Astrocyte of the hippocampus (primary cell): ENCODE measurements at regions not wholly inside any gene's neighbourhood (a gene's known extent, or its start where the extent isn't known, plus 50 kb on each side); places are given as distances from the start of the nearest gene placed in this dataset.

Experiments used
- DNase-seq: peaks from one replicate; pipeline ENCODE4 v3.0.0; 2011; ENCODE audit warnings: low read depth, low spot score

GRCh38 chr1:228894442-228894989 is 159.2 kb downstream of the RHOU start:
- DNase-seq = no peak

DNA sequence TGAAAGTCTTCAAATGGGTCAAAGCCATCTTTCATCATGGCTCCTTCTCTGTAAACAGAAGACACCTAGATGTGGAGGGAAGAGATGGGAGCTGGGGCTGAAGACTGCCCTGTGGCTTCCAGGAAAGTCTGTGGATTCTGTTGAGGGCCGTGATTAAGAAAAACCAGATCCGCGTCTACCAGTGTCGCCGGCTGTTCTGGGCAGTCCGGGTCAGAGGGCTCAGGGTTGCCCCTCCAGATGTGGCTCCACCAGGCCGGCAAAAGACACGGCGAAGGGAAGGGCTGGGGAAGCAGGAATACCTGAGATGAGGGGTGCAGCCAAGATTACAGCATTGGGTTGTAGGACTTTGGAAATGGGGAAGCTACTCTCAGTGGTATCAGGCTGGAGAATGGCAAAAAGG is 162.6 kb downstream of the RHOU start:
- no peak for DNase-seq

DNA sequence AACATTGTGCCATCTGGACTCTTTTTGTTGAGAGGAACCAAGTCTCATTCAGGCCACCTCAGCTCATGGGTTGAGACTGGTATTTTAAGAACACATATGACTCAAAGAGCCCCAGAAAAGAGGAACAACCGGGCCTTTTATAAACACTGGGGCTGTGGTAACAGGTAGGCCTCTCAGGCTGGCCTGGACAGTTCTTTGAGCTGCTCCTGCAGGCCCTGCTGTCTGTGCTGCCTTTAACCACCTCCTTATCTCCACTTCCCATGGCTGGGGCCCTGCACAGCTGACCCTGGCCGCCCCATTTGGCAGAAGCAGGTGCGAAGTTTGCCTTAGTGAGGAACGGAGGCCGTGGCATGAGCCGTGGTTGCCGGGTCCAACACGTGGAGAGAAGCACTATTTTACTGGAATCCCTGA is 163.3 kb downstream of the RHOU start:
- no peak for DNase-seq

- DNase-seq = no peak
These were observed 164.2 kb downstream of the RHOU start for GRCh38 chr1:228899421-228899956.

GRCh38 chr1:228900099-228900885 is 165.0 kb downstream of the RHOU start:
- DNase-seq = no peak

DNA sequence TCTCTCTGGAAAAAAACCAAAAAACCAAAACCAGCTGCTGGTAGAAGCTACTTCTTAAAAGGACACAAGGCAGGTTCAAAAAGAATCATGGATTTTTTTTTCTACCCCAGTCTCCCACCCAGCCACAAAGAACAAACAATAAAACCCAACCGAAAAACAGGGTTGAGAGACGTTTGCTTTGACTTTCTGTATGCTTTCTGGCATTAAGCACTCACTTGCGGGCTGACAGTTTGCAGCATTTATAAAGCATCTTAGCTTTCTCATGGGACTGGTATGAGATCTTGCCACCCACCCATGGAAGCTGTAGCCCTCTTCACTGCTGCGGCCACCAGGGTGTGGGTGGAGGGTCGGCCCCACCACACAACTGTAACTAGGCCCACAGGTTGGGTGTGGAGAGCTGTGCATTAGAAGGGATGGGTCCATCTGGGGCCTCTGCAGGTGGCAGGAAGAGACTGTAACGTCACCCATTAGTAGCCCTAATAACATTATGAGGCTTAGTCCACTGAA is 165.7 kb downstream of the RHOU start:
- DNase-seq = no peak

- DNase-seq = no peak
These were observed 166.8 kb downstream of the RHOU start for GRCh38 chr1:228901936-228902681.

- peak; percentile 97 for DNase-seq
These were observed 167.6 kb downstream of the RHOU start for GRCh38 chr1:228902781-228903433.

DNA sequence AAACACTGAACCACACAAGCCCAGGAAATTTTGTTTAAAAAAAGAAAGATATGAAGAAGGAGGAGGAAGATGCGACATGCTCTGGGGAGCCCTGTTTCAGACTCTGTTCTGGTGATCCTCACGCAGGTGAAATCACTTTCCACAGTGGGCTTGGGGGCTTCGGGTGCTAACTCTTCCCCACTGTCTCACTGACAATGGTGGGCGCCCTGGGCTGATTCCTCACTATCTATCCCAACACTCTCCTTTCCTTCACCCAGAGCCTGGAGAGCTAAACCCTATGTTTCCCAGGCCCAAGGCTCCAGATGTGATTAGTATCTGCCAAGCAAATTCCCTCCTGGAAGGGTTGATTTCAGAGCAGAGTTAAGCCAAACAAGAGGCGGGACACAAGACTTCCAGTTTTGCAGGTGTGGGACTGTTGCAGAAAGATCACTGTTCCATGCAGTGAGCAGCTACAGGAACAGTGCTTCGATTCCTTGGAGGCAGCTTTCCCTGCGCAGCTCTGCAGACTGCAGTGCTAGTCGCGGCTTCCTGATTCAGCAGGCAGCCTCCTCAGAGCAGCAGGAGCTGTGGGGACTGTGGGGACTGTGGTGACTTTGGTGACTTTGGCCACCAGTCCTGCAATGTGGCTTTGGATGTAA is 168.3 kb downstream of the RHOU start:
- peak; percentile 22 for DNase-seq

DNA sequence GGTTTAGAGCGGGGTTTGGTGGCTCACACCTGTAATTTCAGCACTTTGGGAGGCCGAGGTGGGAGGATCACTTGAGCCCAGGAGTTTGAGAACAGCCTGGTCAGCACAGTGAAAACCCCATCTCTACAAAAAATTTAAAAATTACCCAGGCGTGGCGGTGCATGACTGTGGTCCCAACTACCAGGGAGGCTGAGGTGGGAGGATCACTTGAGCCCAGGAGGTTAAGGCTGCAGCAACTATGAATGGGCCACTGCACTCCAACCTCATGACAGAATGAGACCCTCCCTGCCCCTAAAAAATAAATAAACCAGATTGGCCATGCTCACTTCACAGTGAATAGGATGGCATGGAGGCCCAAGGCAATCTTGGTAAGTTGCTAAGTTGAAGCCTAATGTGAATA is 168.9 kb downstream of the RHOU start:
- no peak for DNase-seq

DNA sequence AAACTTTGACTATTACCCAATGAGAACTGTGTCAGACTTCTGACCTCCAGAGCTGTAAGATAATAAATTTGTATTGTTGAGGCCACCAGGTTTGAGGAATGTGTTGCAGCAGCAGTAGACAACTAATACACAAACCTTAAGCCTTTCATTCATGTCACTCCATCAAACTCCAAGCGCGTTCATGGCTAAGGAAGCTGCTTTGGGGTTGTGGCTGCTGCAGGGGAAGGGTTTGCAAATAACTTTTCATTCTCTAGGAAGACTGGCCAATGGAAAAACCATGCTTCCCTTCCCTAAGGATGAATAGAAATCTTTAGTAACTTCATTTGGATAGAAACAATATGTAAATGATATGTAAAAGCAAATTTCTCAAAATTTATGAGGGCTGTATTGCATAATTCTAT is 170.4 kb downstream of the RHOU start:
- DNase-seq = no peak

DNA sequence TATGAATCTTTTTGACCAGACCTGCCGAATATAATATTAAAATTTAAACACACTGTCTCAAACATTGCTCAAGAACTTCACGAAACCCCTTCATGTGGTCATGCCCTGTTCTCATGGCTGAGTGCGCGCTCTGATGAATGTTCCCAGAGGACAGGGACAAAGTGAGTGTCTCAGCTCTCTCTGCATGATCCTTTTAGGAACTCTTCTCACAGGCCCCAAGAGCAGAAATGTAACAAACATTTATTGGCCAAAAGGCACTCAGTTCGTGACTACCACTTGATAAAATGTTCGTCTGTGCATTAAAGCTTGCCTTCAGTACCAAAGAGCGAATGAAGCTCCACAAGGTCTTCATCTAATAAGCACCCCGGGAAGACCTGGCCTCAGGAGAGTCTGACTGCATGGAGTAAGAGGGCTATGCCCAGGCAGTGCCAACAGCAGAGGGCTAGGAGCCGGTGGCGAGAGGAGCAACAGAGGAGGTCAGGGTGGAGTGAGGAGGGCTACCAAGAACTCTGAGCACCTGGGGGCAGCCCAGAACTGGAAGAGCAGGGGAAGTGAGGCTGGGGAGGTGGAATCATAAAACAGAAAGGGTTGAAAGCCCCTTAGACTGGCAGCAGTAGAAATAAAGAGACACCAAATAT is 171.1 kb downstream of the RHOU start:
- no peak for DNase-seq

DNA sequence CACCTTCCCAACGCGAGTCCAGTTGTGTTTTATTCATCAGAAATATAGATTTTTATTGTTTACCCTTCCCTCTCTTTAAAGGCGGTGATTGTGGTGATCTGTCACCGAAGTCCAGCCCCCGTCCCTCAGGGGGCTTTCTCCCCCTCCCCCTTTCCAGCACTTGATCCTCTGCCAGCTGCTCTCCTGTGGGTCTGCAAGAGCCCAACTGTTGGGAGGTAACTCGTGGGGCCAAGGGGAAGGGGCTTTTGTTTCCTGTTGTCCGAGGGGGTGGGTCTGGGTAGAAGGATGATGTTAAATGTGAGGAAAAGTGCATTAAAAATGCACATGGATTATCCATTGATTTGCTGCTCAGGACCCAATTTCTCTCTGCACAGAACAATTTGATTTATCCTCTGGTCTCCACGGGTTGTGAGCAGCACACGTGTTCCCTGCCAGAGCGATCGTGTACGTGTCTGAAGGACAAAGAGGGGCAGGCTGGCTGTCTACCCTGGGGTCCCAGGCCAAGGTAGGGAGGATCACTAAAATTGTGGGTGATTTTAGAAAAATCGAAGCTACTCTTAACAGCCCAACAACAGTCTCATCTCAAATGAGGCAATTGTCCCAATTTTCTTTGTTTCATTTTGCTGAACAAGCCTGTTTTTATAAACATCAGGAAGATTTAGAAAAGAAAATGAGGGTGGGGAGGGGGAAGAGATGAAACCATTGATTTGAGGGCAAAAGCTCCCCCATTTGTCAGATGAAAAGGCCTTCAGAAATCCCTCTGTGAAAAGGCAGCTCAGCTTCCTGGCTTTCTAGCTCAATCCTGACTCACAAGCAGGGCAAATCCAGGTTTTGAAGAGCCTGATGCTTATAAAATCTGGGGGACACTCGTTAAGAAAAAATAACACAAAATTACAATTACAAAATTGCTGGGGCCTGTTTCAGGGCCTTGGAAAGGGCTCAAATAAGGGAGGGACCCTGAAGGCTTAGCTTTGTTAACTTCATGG is 176.2 kb downstream of the RHOU start:
- no peak for DNase-seq

DNA sequence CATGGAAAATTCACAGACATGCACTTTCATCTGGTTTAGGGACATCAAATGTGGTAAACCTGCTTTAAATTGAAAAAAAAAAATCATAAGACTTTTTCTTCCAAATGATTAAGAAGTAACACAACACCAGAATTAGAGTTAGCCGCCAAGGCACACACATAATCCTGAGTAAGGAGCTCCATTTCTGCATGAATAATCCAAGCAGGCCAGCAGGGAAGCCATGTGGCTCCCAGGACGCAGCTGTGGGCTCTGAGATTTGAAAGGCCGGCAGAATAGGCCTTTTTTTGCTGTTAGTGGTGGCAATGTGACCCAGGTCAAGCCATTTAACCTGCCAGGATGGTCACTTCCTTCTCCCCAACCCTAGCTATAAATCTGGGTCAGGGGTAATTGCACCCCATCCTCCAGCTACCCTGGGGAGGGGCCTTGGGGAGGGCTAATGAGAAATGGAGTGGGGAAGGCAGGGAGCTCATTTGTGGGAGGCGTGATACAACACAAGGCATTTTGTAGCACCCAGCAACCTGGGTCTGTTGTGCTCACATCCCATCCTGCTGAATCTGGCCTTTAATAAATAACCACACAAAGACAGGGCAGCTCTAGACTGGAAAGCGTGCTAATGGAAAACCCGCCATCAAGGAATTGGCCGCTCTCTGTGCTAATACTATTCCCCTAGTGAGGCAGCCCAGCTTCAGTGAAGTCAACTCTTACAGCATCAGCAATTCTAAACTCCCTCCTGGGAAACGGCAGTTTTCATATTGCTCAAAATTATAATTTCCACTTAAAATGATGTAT is 178.5 kb downstream of the RHOU start:
- no peak for DNase-seq

DNA sequence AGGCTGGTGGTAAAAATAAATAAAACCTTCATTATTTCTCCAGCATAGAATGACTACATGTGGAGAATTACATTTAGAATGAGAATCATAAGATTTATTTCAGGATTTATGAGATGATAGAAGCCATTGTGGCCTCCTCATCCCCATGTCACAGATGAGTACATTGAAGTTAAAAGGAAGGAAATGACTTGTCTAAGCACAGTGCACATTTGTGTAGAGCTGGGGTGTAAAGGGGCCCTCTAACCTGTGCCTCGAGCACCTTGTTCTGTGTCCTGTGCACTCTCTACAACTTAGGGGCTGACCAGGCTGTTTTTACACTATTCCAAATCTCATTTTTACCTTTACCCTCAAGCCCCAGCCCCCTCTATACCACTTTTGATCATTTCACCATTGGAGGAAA is 179.4 kb downstream of the RHOU start:
- no peak for DNase-seq

GRCh38 chr1:228917342-228917741 is 182.1 kb downstream of the RHOU start:
- no peak for DNase-seq

DNA sequence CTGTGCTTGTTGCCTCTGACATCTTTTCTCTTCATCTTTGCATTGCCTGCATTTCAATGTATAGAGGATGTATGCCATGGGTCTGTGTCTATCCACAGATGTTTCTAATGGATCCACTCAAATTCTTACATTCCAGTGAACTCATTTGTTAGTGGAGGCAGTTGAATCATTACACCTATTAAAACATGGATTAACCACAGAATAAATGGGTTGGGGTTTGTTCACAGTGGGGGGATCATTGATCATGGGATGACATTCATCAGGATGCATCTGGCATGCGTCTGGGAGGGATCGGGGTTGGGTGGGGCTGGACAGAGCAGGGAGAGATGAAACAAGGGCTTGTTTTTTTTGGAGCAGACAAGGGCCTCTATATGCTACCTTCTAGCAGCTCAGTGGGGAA is 182.5 kb downstream of the RHOU start:
- DNase-seq = no peak

DNA sequence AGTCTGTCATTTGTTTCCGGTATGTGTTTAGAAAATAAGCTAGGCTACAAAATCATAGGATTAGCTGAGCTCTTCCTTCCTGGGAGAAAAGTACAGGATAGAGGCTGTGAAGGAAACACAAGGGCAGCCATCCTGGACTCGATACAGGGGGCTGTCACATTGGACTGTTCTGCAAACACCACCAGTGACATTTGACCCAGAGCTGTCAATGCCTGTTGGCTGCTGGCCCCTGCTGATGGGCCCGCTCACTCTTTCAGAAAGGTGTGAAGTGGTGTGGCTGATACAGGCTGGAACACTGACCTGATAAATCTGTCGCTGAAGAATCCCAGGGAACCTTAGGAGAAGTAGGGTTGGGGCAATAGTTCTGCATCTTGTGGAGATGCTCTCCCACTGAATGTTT is 183.1 kb downstream of the RHOU start:
- no peak for DNase-seq

DNA sequence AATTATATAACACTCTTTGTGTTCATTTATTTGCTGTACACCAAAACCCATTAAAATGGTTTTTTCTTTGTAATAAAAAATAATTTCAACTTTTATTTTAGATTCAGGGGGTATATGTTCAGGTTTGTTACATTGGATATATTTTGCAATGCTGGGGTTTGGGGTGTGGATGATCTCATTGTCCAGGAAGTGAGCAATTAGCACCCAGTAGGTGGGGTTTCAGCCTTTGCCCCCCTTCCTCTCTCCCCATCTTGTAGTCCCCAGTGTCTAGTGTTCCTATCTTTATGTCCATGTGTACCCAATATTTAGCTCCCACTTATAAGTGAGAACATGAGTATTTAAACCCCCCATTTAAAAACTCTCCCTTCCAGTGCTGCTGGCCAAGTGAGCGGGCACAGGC is 184.6 kb downstream of the RHOU start:
- no peak for DNase-seq
